Activated T-cell treated with anti-CD3 and anti-CD28 coated beads for 4 hours (primary cell): ENCODE measurements at regions not wholly inside any gene's neighbourhood (a gene's known extent, or its start where the extent isn't known, plus 50 kb on each side); places are given as distances from the start of the nearest gene placed in this dataset.

ENCODE experiments used
- DNase-seq: peaks from one replicate; pipeline ENCODE4 v3.0.0-alpha.2; 2020

DNA sequence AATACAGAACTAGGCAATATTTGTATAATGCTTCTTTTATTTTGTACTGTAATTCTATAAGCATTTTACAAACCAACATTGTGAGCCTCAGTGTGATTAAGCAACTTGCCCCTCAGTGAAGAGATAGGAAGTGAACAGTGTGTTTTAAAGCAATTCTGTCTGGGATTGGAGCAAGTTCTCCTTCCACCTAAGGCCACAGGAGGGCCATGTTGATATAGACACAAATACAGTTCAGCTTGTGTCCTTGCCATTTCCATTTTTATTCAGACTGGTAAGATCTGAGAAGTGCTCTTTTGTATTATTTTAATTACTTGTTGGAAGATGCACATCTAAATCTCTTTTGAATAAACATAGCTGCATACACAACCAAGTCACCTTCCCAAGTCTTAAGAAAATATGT lies 416.3 kb upstream of the COBL start:
- no peak for DNase-seq

DNA sequence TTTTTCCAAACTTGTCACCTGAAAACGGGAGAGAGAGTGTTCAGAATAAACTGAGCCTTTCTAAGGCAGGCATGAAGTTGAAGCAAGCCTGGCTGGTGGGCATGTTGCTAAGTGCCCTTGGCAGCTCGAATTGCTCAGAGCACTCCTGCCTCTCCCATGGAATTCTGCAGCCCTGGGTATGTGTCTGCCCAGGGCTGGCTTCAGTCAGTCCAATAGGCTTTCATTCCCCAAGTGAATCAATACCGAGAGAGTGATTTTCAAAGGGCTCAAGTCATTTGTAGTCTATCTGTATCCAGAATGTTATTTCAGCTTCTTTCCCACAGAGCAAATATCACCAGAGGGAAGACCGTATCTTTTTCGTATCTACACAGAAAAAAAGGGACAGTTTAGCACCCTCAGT lies 415.5 kb upstream of the COBL start:
- DNase-seq, result no peak

DNA sequence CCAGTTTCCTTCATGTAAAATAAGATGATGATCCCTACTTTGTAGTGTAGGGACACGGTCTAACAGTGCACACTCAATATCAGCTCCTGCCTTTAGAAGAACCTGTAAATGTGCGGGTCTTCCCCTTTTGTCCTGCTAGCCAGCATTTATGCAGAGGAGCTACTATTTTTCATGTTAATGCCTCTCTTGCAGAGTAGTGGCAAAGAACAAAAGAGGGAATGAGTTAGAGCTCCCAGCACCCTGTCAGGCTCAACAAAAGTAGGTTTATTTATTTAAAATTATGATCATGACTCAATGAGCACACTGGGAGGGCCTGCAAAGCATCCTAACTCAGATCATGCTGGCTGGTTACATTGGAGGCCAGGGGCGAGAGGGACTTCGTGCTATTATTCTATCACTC lies 414.5 kb upstream of the COBL start:
- DNase-seq, result no peak

DNA sequence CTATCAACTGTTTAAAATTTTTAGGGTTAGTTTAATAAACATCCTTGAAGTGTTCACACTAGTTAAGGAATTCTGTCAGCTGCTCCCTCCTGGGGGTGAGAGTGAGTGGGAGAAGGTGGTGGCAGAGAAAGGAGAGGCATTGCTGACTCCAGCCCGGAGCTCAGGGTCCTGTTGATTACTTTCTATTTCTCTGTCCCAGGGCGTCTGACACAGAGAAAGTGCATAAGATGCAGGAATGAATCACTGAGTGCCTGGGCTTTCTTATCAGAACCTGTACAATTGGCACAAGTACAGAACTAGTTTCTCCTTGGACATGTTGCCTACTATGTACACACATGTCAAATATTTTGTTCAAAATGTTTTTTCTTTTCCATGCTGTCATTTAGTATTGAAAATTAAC lies 410.8 kb upstream of the COBL start:
- DNase-seq, result no peak

DNA sequence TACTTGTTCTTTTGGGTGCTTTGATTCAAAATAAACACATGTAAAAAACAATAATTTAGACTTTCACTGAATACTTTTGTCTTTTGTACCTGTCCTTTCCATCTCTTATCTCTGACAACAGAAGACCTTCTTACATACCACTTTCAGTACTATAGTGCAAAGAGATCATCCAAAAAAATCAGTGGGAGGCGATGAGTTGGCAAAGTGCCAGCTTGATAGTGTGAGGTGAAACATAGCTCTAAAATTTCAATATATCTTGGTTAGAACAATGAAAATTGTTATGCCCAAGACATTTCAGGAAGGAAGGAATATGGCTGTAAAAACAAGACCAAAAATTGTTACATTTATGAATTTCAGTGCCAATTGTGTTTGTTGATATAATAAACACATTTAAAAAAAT lies 390.2 kb upstream of the COBL start:
- no peak for DNase-seq

DNA sequence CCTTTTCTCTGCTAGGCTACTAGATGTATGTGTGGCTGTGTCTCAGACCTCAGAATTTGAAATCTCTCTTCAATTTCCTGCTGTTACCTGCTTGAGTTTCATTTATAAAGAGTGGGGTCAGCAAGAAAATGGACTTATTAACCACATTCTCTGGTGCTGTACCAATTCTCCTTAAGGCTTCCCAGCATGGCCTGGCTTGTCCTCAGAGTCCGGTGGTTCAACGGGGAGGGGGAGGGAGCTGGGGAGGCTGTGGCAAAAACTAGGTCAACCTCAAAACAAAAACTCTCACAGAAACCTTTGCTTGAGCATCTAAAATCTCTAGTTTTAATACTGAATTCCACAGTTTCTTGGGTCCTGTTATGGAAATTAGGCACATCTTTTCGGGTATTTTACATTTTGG lies 389.1 kb upstream of the COBL start:
- DNase-seq, result no peak

DNA sequence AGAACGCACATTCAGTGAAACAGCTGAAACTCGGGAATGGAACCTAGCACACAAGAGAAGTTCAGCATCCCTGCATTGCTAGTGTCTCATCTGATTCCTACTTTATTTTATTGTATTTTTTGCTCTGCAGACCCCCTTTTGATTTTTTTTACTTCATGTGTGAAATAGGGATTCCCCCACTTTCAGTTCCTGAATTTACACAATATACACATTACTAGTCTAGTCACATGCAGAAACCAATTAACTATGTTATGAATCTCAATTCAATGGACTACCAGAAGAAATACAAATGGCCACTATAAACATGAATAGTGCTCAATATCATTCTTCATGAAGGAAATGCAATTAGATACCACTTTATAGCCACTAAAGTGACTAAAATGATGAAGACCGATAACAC lies 386.1 kb upstream of the COBL start:
- no peak for DNase-seq

DNA sequence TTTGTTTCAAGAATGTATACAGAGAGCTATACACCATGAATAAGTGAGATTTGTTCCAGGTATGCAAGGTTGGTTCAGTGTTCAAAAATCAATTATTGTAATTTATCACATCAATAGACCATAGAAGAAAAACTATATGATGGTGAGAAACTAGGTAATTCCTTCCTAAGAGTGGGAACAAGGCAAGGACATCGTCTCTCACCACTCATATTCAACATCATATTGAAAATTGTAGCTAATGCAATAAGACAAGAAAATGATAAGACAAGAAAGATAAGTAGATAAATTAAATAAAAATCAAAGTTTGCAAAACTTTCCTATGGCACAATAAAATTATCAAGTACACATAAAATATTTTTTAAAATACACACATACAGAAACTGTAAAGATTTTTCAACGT lies 385.3 kb upstream of the COBL start:
- DNase-seq, result no peak

DNA sequence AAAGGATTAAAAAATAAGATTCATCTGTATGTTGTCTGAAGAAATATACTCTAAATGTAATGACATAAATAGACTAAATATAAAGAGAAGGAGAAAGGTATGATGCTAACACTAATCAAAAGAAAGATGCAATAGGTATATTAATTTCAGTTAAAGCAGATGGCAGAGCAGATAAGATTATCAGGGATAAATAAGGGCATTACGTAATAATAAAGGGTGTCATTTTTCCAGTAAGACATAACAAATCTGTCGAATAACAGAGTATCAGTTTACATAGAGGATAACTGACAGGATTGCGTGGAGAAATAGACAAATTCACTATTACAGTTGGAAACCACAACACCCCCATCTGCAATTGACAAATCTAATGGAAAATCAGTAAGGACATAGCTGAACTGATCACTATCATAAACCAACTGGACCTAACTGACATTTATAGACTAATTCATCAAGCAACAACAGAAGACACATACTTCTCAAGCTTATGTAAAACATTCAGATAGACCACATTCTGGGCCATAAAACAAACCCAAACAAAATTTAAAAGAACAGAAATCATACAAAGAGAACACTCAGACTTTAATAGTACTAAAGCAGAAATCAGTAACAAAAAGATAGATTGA lies 384.1 kb upstream of the COBL start:
- DNase-seq, result no peak

DNA sequence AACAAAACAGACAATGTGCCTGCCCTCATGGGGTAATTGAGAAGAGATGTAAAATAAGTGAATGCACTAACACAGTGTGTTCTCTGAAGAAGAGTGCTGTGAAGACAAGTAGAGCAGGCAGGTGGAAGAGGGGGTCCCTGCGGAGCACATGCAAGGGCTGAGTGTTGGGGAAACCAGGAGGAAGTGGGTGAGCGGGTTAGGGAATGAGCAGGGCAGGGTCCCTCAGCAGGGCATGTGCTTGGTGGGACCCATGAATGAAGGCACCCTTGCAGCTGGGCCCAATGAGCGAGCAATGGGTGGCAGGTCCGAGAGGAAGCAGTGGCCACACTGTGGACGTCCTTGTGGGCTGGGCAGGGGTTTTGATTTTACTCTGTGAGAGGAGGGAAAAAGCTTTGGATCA lies 376.6 kb upstream of the COBL start:
- DNase-seq, result no peak

DNA sequence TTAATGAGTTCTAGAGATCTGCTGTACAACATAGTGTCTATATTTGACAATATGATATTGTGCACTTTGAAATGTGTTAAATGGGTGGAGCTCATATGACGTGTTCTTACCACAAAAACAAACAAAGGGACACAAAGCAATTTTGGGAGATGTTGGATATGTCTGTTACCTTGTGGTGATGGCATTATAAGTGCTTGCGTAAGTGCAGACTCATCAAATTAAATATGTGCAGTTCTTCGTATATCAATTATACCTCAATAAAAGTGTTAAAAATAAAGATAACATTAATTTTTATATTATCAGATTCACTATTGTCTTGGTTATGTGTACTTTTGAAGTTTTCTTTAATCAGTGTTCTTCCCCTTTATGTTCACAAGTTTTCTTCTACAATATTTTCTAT lies 372.9 kb upstream of the COBL start:
- DNase-seq, result no peak

DNA sequence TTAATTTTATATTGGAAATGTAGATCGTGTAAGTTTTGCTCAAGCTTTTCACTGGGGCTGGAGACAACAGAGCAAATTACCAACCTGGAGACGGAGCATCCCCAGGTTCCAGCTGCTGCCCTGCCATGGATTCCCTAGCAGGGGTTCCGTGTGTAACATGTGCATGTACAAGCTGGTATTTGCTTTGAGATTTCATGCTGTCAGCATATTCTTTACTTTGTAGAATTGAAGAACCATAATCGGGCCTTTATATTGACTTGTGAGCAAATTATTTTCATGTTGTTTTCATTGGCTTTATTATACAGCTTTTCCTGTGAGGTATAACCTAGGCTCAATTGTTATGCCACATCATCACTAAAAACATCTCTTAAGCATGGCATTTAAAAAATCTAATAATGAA lies 369.2 kb upstream of the COBL start:
- no peak for DNase-seq

DNA sequence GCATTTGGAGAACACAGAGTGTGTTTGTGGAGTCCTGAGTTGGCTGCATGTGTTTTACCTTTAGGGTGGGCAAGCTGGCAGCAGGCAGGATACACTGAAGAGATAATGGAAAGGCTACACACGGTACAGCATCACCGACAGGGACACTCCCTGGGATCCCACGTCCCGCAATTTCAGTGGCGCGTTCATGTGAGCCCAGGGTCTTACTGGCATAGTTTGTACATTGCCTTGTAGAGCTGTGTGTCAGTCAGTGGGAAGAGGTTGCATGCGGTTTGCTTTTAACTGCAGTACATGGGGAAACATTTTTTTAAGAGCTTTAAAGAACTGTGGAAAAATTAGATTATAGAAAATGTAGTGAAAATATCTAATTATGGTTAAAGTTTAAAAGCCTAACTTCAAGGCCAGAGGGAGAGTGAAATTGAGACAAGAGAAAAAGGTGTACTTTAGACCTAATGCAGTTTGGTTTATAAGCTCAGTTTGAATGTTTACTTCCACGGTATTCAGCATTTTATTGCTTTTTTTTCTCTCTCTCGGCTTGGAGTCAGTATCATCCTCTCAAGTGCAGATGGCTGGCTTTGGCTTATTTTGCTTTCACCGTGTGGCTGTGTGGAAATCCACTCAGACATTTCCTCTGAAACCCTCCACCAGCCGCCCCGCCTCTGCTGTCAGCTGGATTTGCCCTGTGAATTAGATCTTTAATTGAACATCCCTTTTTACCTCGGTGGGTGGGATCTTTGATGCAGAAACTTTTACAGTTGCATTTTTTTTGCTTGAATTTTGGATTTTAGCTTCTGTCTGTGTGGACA lies 364.2 kb upstream of the COBL start:
- no peak for DNase-seq

DNA sequence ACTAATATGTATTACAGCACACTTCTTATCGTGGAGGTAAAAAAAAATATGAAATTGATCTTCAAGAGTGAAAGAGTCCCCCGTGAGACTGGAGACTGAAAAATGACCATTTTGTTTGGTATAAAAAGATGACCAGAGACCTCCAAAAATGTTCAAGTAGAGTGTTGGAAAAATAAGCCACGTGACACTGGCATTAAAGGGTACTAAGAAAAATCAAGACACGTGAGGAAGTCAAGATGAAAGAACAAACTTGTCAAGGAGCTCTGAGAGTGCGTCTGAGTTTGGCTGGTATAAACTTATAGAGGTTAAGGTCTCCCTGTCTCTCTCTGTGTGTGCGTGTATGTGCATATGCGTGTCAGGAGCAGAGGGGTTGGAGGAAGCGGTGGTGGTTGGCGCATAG lies 362.7 kb upstream of the COBL start:
- no peak for DNase-seq

DNA sequence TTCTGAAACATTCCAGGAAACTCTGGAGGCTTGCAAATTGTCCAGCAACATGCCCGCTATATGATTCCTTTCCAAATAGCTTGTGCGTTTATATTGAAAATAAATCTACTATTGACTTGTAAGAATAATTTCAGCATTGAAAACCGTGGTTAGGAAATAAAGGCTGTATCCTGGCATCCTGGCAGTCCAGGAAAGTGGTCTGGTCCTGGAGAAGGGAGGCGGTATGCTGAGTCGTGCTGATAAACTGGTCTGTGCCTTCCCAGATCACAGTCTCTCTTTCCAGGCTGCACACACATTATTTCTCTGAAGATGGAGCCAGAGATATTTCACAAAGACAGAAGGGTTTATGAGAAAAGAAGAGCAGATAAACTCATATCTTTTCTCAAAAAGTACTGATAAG lies 350.1 kb upstream of the COBL start:
- DNase-seq, result no peak

DNA sequence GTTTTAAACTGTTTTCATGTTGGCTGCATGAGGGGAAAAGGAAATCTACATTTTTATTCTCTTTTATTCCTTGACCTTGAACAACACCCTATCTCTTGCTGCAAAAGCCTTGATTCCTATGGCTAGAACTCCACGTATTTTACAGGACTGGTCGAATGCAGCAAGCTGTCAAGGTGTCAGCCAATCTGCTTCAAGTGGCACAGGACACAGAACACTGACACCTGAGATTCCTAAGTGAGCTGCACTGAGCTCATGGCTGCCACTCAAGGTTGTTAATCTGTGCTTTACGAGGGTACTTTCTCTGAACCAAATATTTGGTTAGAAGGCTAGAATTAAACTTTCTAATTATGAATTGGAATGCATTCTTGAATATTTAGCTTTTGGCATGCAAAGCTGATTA lies 349.7 kb upstream of the COBL start:
- DNase-seq, result no peak

DNA sequence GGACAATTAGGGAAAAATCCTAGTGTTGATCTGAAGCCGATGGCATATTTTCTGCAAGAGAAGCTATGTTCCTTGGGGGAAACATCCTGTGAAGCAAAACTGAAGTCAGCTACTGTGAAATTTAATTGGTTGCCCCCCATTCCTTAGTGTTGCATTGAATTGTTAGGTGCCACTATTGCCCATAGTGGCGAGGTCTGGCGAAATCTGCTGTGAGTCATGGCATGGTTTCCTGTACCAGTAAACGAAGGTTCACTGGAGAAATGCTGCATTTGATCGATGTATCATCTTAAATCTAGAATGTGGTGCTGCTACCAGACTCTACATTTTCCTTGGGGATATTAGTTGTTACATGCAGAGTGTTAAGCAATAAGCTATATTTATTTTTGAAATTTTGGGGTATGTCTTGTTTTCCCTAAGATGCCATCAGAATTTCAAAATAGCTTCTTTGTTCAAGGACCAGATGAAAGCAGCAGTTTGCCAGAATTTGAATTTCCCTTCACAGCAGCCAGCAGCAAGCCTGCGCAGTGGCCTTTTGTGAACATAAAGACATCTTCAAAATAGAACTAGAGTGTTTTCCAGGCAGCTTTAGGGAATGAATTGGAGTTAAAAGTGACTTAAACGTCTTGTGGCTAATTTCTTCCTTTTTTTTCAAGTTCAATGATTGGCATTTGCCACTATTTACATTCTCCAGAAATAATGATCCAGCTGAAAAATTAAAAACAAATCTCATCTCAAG lies 348.6 kb upstream of the COBL start:
- DNase-seq, result no peak

DNA sequence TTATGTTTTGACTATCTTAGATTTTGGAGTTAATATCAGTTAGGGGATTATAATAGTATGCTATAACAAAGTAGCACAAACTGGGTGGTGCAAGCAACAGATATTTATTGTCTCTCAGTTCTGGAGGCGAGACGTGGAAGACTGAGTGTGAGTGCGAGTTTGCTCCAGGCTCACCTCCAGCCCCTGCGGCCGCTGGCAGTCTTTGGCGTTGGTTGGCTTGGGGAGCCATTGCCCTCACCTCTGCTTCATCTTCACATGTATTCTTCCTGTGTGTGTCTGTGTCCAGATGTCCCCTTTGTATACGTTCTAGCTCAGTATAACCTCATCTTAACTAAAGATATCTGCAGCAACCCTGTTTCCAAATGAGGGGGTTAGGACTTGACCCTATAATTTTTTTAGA lies 343.9 kb upstream of the COBL start:
- DNase-seq, result no peak

DNA sequence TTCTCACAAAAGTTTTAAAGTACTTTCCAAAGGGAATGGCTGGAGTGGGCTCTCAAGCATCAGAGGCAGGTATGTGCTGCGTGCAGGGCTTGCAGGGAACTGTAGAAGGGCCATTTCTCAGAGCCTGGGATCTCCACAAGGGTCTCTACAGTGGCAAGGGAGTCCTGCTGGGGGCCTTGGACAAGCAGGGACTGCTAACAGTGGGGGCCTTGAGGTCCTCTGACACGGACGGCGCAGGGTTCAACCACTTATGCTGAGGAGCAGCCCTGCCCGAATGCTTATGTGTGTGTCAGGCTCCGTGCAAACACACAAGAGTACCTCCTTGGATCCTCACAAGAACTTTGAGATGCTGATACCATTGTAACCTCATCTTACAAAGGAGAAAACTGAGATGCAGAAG lies 342.1 kb upstream of the COBL start:
- no peak for DNase-seq

DNA sequence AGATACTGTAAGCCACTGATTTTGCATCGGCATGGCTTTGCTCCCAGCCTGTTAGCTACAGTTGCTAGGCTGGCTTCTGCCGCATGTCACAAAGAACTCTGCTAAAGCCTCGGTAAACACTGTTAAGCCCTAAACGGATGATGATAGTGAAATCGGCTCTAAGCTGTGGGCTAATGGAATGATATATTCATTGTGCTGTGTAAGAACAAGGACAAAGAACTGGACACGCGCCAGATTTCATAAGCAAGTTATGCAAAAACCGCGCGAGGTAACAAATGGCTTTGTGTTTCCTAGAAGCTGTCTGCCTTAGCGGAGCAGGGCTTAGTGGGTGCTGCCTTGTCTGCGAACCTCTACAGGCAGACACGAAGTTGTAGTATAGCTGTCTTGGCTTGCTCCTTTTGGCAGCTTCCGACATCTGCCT lies 331.3 kb upstream of the COBL start:
- no peak for DNase-seq

DNA sequence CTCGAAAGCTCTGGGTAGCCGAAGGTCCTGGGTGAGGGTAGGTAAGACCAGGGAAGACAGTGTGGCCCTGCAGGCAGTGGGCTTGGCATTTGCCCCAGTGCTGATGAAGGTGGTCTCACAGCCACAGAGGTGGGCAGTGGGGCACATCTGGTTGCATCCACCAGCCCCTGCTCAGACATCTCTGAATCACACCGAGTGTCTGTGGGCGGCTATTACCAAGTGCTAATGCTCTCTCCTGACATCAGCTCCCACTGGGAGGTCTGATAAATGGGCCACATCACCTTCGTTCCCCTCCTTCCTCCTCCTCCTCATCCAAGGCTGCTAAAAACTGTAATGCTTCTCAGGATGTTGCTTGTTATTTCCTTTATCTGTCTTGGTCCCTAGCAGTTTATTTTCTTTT lies 330.9 kb upstream of the COBL start:
- DNase-seq, result no peak

DNA sequence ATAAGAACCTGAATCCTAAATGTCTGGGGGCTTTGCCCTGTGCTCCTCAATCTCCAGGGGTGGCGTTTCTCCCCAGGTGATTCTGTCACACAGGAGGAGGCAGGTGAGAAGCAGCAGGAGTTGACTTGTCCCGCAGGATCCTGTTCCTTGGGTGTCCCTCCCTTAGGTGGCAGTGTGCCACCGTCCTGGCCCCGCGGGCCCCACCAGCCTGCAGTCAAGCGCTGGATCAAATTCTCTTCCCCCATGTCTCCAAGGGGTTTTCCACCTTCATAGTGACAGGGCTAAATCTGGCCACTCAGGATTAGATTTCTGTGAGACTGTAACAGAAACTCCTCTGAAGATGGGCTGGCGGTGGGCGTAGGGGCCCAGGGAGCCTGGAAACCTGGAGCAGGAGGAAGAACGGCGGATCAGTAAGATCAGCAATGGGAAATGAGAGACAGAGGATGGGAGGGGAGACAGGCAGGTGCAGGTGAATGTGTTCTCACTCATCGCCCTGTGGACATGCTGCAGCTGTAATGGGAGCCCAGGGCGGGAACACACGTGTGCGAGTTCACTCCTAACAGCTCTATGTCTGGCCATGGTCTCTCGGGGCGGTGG lies 329.2 kb upstream of the COBL start:
- DNase-seq, result no peak

DNA sequence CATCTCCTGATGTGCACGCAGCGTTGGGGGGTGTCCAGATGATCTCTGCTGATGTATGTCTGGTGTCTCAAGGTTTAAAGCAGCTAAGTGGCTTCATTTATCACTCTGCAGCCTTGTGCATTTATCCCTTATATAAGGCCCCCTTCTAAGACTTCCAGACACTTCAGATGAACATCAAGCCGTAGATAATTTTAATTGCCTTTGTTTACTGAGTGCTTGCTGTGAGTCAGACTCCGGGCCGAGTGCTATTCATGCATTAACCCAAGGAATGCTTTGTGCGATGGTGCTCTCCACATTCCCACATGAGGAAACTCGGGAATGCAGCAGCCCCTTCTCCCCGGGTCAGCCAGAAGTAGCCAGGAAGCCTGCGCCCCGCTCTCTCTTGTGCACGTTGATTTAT lies 328.6 kb upstream of the COBL start:
- DNase-seq, result no peak

DNA sequence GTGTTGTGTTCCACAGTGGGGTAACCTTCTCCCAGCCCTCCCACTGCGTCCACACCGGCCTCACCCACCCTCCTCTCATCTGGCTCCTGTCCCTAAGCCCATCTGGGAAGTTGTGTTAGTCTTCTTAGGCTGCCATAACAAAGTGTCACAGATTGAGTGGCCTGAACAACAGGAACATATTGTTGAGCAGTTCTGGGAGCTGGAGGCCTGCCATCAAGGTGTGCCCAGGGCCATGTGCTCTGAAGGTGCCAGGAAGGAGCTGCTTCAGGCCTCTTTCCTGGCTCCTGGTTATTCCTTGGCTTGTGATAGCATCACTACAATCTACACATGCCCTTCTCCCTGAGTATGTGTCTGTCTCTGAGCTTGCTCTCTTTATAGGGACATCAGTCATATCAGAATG lies 327.6 kb upstream of the COBL start:
- DNase-seq, result no peak
